Activated CD8-positive, alpha-beta T cell treated with anti-CD3 and anti-CD28 coated beads, Interleukin-2, amount 10 ng/mL, durations not matched to agents 7 days and 5 days (primary cell): ENCODE measurements at regions not wholly inside any gene's neighbourhood (a gene's known extent, or its start where the extent isn't known, plus 50 kb on each side); places are given as distances from the start of the nearest gene placed in this dataset.
"Not testable (repeated sequence)": the region's sequence is repeated elsewhere in the genome, so short reads cannot be mapped to it uniquely, and the experiment has no call there.

Experiments
- ATAC-seq: fragments of 150-1000 bp; cut with Tn5 transposase; one replicate; pipeline ENCODE4 v1.10.0; 2021; ENCODE audit warnings: moderate library complexity
- CTCF ChIA-PET: fragments of 350-600 bp; sonication (Branson Sonifier 250); formaldehyde crosslinking; loops from one replicate; lab custom pipeline; 2021; ENCODE audit warnings: antibody characterized with exemption; lab: Charles Lee
- POLR2A ChIA-PET: fragments of 350-600 bp; sonication (Branson Sonifier 250); formaldehyde crosslinking; loops from one replicate; lab custom pipeline; 2021; ENCODE audit warnings: antibody characterized with exemption; lab: Charles Lee
- DNase-seq: peaks from one replicate; pipeline ENCODE4 v3.0.0-alpha.2; 2020
- H3K27ac Mint-ChIP-seq: one replicate; pipeline ENCODE4 v1.8.0; 2021; ENCODE audit warnings: mild to moderate bottlenecking, mixed read lengths
- H3K27me3 Mint-ChIP-seq: one replicate; pipeline ENCODE4 v1.8.0; 2021; ENCODE audit warnings: low read depth, mixed read lengths
- H3K36me3 Mint-ChIP-seq: one replicate; pipeline ENCODE4 v1.8.0; 2021; ENCODE audit warnings: low read depth, mixed read lengths
- H3K4me1 Mint-ChIP-seq: one replicate; pipeline ENCODE4 v1.8.0; 2021; ENCODE audit warnings: low read depth, mixed read lengths
- H3K4me3 Mint-ChIP-seq: one replicate; pipeline ENCODE4 v1.8.0; 2021; ENCODE audit warnings: mild to moderate bottlenecking, mixed read lengths
- H3K9me3 Mint-ChIP-seq: one replicate; pipeline ENCODE4 v1.8.0; 2022; ENCODE audit warnings: mixed read lengths; ENCODE audit not compliant: insufficient read depth

DNA sequence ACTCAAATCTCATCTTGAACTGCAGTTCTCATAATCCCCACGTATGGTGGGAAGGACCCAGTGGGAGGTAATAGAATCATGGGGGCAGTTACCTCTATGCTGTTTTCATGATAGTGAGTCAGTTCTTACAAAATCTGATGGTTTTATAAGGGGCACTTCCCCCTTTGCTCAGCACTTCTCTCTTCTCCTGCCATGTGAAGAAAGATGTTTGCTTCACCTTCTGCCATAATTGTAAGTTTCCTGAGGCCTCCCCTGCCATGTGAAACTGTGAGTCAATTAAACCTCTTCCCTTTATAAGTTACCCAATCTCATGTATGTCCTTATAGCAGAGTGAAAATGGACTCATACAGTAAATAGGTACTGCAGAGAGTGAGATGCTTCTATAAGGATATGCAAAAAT is 1050.6 kb upstream of the GRIA3 start:
- POLR2A ChIA-PET, result no interaction called here
- no peak for DNase-seq
- Mint-ChIP-seq H3K4me3 (no peak overlapping the region), H3K9me3 (no peaks in the 10 kb centered on the region), H3K27me3 (no peaks in the 10 kb centered on the region), H3K4me1 (no peaks in the 10 kb centered on the region), H3K27ac (no peak overlapping the region), H3K36me3 (no peaks in the 10 kb centered on the region)
- no peak for ATAC-seq
- CTCF ChIA-PET, result no interaction called here

GRCh38 chrX:122134291-122134690 is 1049.8 kb upstream of the GRIA3 start:
- Mint-ChIP-seq H3K27ac (no peak overlapping the region), H3K9me3 (no peaks in the 10 kb centered on the region), H3K36me3 (no peaks in the 10 kb centered on the region), H3K4me3 (no peak overlapping the region), H3K4me1 (no peaks in the 10 kb centered on the region), H3K27me3 (no peaks in the 10 kb centered on the region)
- ATAC-seq (no peak), DNase-seq (no peak)
- ChIA-PET POLR2A (no interaction called here), CTCF (no interaction called here)

GRCh38 chrX:122135070-122135469 is 1049.0 kb upstream of the GRIA3 start:
- no peaks in the 10 kb centered on the region for H3K36me3 Mint-ChIP-seq
- ATAC-seq, result no peak
- CTCF ChIA-PET, result no interaction called here
- no peaks in the 10 kb centered on the region for H3K27me3 Mint-ChIP-seq
- POLR2A ChIA-PET, result no interaction called here
- no peaks in the 10 kb centered on the region for H3K4me1 Mint-ChIP-seq
- no peaks in the 10 kb centered on the region for H3K9me3 Mint-ChIP-seq
- no peak overlapping the region for H3K4me3 Mint-ChIP-seq
- no peak for DNase-seq
- H3K27ac Mint-ChIP-seq, result no peak overlapping the region

GRCh38 chrX:122140219-122140618 is 1043.9 kb upstream of the GRIA3 start:
- CTCF ChIA-PET, POLR2A ChIA-PET, H3K4me1 Mint-ChIP-seq, H3K27me3 Mint-ChIP-seq, H3K4me3 Mint-ChIP-seq, H3K9me3 Mint-ChIP-seq, DNase-seq, H3K27ac Mint-ChIP-seq, H3K36me3 Mint-ChIP-seq, ATAC-seq: not testable (repeated sequence)

DNA sequence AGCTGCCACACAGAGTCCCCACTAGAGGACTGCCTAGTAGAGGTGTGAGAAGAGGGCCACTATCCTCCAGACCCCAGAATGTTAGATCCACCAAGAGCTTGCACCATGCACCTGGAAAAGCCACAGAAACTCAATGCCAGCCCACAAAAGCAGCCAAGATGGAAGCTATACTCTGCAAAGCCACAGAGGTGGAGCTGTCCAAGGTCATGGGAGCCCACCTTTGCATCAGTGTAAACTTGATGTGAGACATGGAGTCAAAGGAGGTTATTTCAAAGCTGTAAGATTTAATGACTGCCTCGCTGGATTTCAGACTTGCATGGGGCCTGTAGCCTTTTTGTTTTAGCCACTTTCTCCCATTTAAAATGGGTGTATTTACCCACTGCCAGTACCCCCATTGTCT is 1030.1 kb upstream of the GRIA3 start:
- Mint-ChIP-seq H3K4me1 (no peaks in the 10 kb centered on the region), H3K9me3 (no peaks in the 10 kb centered on the region), H3K27me3 (no peaks in the 10 kb centered on the region), H3K27ac (no peak overlapping the region), H3K4me3 (no peak overlapping the region), H3K36me3 (no peaks in the 10 kb centered on the region)
- DNase-seq (no peak), ATAC-seq (no peak)
- POLR2A ChIA-PET, result no interaction called here
- CTCF ChIA-PET, result no interaction called here

GRCh38 chrX:122168241-122168640 is 1015.8 kb upstream of the GRIA3 start:
- DNase-seq (no peak), ATAC-seq (no peak)
- H3K9me3 Mint-ChIP-seq, result peaks cover 4% of the 10 kb centered on the region
- no peak overlapping the region for H3K27ac Mint-ChIP-seq
- H3K4me1 Mint-ChIP-seq, result no peaks in the 10 kb centered on the region
- no peaks in the 10 kb centered on the region for H3K27me3 Mint-ChIP-seq
- ChIA-PET CTCF (no interaction called here), POLR2A (no interaction called here)
- no peaks in the 10 kb centered on the region for H3K36me3 Mint-ChIP-seq
- no peak overlapping the region for H3K4me3 Mint-ChIP-seq

DNA sequence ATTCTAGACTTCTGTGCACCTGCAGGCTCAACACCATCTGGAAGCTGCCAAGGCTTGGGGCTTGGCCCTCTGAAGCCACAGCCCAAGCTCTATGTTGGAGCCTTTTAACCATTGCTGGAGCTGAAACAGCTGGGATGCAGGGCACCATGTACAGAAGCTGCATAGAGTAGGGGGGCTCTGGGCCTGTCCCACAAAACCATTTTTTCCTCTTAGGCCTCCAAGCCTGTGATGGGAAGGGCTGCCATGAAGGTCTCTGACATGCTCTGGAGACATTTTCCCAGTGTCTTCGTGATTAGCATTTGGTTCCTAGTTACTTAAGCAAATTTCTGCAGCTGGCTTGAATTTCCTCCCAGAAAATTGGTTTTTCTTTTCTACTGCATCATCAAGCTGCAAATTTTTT is 999.3 kb upstream of the GRIA3 start:
- ChIA-PET CTCF (no interaction called here), POLR2A (no interaction called here)
- no peaks in the 10 kb centered on the region for H3K27me3 Mint-ChIP-seq
- no peak for DNase-seq
- ATAC-seq, result no peak
- H3K36me3 Mint-ChIP-seq, result no peaks in the 10 kb centered on the region
- no peaks in the 10 kb centered on the region for H3K4me1 Mint-ChIP-seq
- H3K9me3 Mint-ChIP-seq, result no peaks in the 10 kb centered on the region
- no peak overlapping the region for H3K27ac Mint-ChIP-seq
- H3K4me3 Mint-ChIP-seq, result no peak overlapping the region

DNA sequence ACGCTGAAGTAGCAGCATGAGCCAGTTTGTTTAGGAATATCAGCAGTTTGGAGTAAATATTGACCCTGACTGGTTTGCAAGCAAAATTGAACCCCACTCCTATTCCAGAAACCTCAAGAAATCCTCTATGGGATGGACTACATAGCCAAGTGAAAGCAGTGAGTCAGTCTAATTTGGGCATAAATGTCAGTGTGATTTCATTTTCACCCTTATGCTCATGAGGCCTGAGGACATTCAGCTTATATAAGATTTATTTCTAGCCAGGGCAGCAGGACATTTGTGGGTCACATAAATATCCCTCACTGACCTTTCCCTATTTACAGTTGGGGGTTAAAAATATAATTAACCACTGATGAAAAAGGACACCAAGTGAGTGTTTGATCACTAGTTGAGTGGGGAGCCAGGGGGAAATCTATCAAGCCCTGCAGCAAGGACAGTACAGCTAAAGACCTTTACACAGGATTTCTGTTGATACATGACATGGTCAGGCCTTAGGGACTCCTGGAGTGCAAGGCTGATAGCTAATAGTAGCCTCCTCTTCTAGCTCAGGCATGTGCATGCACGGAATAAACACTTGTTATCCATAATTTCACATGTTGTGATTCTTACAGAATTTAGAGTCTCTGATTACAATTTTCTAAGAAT is 996.9 kb upstream of the GRIA3 start:
- DNase-seq (no peak), ATAC-seq (no peak)
- Mint-ChIP-seq H3K9me3 (no peaks in the 10 kb centered on the region), H3K36me3 (no peaks in the 10 kb centered on the region), H3K4me1 (no peaks in the 10 kb centered on the region), H3K27me3 (no peaks in the 10 kb centered on the region), H3K27ac (no peak overlapping the region), H3K4me3 (no peak overlapping the region)
- POLR2A ChIA-PET, result no interaction called here
- CTCF ChIA-PET, result no interaction called here

GRCh38 chrX:122188751-122189150 is 995.3 kb upstream of the GRIA3 start:
- Mint-ChIP-seq H3K36me3 (no peaks in the 10 kb centered on the region), H3K9me3 (no peaks in the 10 kb centered on the region), H3K27ac (no peak overlapping the region), H3K4me3 (no peak overlapping the region), H3K27me3 (no peaks in the 10 kb centered on the region), H3K4me1 (no peaks in the 10 kb centered on the region)
- DNase-seq, result no peak
- ATAC-seq, result no peak
- CTCF ChIA-PET, result no interaction called here
- POLR2A ChIA-PET, result no interaction called here

GRCh38 chrX:122196343-122196742 is 987.7 kb upstream of the GRIA3 start:
- ATAC-seq (no peak), DNase-seq (no peak)
- no peaks in the 10 kb centered on the region for H3K9me3 Mint-ChIP-seq
- no peaks in the 10 kb centered on the region for H3K27me3 Mint-ChIP-seq
- no peak overlapping the region for H3K4me3 Mint-ChIP-seq
- no peaks in the 10 kb centered on the region for H3K4me1 Mint-ChIP-seq
- ChIA-PET CTCF (no interaction called here), POLR2A (no interaction called here)
- H3K27ac Mint-ChIP-seq, result no peak overlapping the region
- H3K36me3 Mint-ChIP-seq, result no peaks in the 10 kb centered on the region

- no peaks in the 10 kb centered on the region for H3K36me3 Mint-ChIP-seq
- H3K27ac Mint-ChIP-seq, result no peak overlapping the region
- H3K4me1 Mint-ChIP-seq, result no peaks in the 10 kb centered on the region
- no peaks in the 10 kb centered on the region for H3K27me3 Mint-ChIP-seq
- DNase-seq (no peak), ATAC-seq (no peak)
- ChIA-PET CTCF (no interaction called here), POLR2A (no interaction called here)
- H3K9me3 Mint-ChIP-seq, result no peaks in the 10 kb centered on the region
- H3K4me3 Mint-ChIP-seq, result no peak overlapping the region
These were observed 980.7 kb upstream of the GRIA3 start for GRCh38 chrX:122203399-122203798.

GRCh38 chrX:122218666-122219065 is 965.4 kb upstream of the GRIA3 start:
- Mint-ChIP-seq H3K27me3 (no peaks in the 10 kb centered on the region), H3K4me3 (no peak overlapping the region), H3K4me1 (no peaks in the 10 kb centered on the region), H3K9me3 (no peaks in the 10 kb centered on the region), H3K27ac (no peak overlapping the region), H3K36me3 (no peaks in the 10 kb centered on the region)
- POLR2A ChIA-PET, result no interaction called here
- CTCF ChIA-PET, result no interaction called here
- ATAC-seq (no peak), DNase-seq (no peak)

GRCh38 chrX:122219226-122219625 is 964.9 kb upstream of the GRIA3 start:
- CTCF ChIA-PET, result no interaction called here
- POLR2A ChIA-PET, result no interaction called here
- Mint-ChIP-seq H3K27me3 (no peaks in the 10 kb centered on the region), H3K4me3 (no peak overlapping the region), H3K4me1 (no peaks in the 10 kb centered on the region), H3K36me3 (no peaks in the 10 kb centered on the region), H3K27ac (no peak overlapping the region), H3K9me3 (no peaks in the 10 kb centered on the region)
- no peak for DNase-seq
- no peak for ATAC-seq
